ENCODE measurements at regions not wholly inside any gene's neighbourhood (a gene's known extent, or its start where the extent isn't known, plus 50 kb on each side); places are given as distances from the start of the nearest gene placed in this dataset.

DNA sequence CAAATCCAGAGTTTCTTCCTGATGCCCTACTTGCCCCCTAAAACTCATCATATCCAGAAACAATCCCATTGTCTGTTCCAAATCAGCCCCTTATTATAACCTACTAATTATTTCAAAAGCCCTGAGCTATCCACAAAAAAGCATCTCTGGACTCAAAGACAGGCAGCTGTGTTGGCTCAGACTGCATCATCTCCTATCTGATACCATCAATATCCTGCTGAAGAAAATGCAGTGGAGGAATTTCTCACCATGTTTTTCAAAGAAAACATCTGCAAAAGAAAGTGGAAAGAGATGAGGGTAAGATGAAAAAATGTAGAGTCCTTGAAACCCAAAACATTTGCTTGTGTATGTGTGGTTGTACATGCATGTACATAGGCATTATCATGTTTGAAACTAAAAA, 153.0 kb upstream of the DEFB112 start:
- Histone ChIP-seq H3K36me3 (no peaks in the 10 kb centered on the region), H3K4me1 (no peaks in the 10 kb centered on the region), H3K9me3 (no peaks in the 10 kb centered on the region), H3K27me3 (no peaks in the 10 kb centered on the region), H3K27ac (no peak overlapping the region), H3K4me3 (no peak overlapping the region)
- DNase-seq = no peak
- TF ChIP-seq, protein P1, sequence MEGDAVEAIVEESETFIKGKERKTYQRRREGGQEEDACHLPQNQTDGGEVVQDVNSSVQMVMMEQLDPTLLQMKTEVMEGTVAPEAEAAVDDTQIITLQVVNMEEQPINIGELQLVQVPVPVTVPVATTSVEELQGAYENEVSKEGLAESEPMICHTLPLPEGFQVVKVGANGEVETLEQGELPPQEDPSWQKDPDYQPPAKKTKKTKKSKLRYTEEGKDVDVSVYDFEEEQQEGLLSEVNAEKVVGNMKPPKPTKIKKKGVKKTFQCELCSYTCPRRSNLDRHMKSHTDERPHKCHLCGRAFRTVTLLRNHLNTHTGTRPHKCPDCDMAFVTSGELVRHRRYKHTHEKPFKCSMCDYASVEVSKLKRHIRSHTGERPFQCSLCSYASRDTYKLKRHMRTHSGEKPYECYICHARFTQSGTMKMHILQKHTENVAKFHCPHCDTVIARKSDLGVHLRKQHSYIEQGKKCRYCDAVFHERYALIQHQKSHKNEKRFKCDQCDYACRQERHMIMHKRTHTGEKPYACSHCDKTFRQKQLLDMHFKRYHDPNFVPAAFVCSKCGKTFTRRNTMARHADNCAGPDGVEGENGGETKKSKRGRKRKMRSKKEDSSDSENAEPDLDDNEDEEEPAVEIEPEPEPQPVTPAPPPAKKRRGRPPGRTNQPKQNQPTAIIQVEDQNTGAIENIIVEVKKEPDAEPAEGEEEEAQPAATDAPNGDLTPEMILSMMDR (IDR thresholded peaks at IDR 0.05) = no peak
- no peak for TF ChIP-seq EP300 (IDR thresholded peaks at IDR 0.05)
- TF ChIP-seq POLR2A (IDR thresholded peaks at IDR 0.05) = no peak
- TF ChIP-seq POLR2AphosphoS5 (IDR thresholded peaks at IDR 0.05) = no peak
- intact Hi-C loops (cut with DNase I) = no loop called here

DNA sequence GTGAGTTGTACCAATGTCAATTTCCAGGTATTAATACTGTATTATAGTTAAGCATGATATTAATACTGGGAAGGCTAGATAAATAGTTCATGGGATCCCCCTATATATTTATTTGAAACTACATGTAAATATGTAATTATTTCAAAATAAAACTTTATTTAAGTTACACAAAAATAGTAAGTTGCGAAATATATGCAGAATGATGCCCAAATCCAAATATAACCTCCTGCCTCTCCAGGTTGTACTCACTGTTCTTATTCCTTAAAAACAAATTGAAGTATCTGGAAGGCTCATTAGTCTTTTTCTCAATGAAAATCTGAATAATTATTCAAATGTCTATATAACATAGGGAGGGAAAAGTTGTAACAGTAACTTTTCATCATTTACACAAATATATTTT, 161.9 kb upstream of the DEFB112 start:
- intact Hi-C loops (cut with DNase I) = no loop called here
- no peaks in the 10 kb centered on the region for H3K9me3 ChIP-seq
- H3K27ac ChIP-seq = no peak overlapping the region
- no peak overlapping the region for H3K4me3 ChIP-seq
- H3K4me1 ChIP-seq = no peaks in the 10 kb centered on the region
- no peaks in the 10 kb centered on the region for H3K27me3 ChIP-seq
- 91 to 97% methylated on average over 1 of the region's 1 CpG for WGBS, 2 donors
- no peaks in the 10 kb centered on the region for H3K36me3 ChIP-seq
- no peak for DNase-seq
- no peak for TF ChIP-seq POLR2AphosphoS5 (IDR thresholded peaks at IDR 0.05)
- TF ChIP-seq EP300 (IDR thresholded peaks at IDR 0.05) = no peak
- TF ChIP-seq, protein P1 (IDR thresholded peaks at IDR 0.05) = no peak
- no peak for TF ChIP-seq POLR2A (IDR thresholded peaks at IDR 0.05)

DNA sequence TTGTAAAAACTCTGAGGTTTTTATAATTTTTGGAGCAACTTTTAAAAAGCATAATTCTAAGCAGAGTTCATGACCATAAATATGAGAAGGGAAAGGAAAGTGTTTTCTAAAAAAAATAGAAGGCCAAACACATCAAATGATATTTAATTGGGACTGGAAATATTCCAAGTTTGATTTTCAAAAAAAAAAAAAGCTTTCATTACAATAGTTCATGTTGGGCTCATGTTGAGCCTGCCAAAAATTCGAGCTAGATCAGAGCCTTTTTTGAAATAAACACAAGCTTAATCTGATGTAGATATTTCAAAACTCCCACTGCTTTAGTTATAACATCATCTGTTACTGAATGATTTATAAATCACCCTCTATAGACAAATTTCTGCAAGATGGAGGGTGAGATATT, 163.4 kb upstream of the DEFB112 start:
- intact Hi-C loops (cut with DNase I) = no loop called here
- H3K27ac ChIP-seq = no peak overlapping the region
- no peak overlapping the region for H3K4me3 ChIP-seq
- TF ChIP-seq POLR2AphosphoS5 (IDR thresholded peaks at IDR 0.05) = no peak
- no peak for TF ChIP-seq EP300 (IDR thresholded peaks at IDR 0.05)
- TF ChIP-seq, protein P1 (IDR thresholded peaks at IDR 0.05) = no peak
- no peak for TF ChIP-seq POLR2A (IDR thresholded peaks at IDR 0.05)
- H3K9me3 ChIP-seq = no peaks in the 10 kb centered on the region
- H3K27me3 ChIP-seq = no peaks in the 10 kb centered on the region
- H3K4me1 ChIP-seq = no peaks in the 10 kb centered on the region
- DNase-seq = no peak
- H3K36me3 ChIP-seq = no peaks in the 10 kb centered on the region
- 3 to 38% methylated on average over 1 of the region's 1 CpG for WGBS, 2 donors

DNA sequence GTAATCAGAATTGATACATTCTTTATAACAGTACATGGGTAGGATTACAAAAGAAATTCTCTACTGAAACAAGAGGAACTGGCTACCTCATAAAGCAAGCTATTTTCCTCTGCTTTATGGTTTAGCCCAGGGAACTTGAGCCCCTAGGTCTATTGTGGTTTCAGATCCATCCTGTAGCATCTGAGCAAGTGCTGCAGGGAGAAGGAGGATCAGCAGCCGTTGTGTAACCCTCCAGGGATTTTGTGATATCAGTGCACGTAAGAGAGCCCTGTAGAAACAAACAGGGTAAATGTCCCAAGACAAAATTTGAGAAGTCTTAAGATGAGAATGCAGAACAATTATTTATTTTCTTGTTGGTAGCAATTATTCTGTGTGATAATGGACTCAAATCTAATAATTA, 165.2 kb upstream of the DEFB112 start:
- Histone ChIP-seq H3K4me3 (no peak overlapping the region), H3K27me3 (no peaks in the 10 kb centered on the region), H3K9me3 (no peaks in the 10 kb centered on the region), H3K4me1 (no peaks in the 10 kb centered on the region), H3K36me3 (no peaks in the 10 kb centered on the region), H3K27ac (no peak overlapping the region)
- no peak for DNase-seq
- 49 to 55% methylated on average over 2 of the region's 2 CpGs for WGBS, 2 donors
- TF ChIP-seq POLR2AphosphoS5 (IDR thresholded peaks at IDR 0.05) (no peak), POLR2A (IDR thresholded peaks at IDR 0.05) (no peak), EP300 (IDR thresholded peaks at IDR 0.05) (no peak)
- TF ChIP-seq, protein P1 (IDR thresholded peaks at IDR 0.05) = no peak
- intact Hi-C loops (cut with DNase I) = no loop called here

DNA sequence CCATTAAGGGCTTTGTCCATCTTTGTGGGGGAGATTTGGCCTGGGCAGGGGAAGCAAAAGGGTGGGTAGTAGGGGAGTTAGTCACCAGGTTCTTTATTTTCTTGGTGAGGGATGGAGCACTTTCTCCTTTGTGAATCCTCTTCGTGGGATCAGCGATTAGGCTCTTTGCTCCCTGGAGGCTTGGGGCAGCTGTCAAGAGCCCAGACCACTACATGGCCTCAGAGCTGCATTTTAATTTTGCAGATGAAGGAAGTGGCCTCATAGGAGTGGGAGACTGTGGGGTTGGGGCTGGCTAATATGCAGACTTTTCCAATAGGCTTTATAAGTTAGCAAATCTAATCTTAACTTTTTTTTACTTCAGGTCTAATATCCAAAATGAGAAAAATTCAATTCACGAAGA, 168.1 kb upstream of the DEFB112 start:
- no peak overlapping the region for H3K27ac ChIP-seq
- H3K4me1 ChIP-seq = no peaks in the 10 kb centered on the region
- 71 to 79% methylated on average over 3 of the region's 3 CpGs for WGBS, 2 donors
- TF ChIP-seq, protein P1 (IDR thresholded peaks at IDR 0.05) = no peak
- TF ChIP-seq EP300 (IDR thresholded peaks at IDR 0.05) (no peak), POLR2A (IDR thresholded peaks at IDR 0.05) (no peak), POLR2AphosphoS5 (IDR thresholded peaks at IDR 0.05) (no peak)
- no peak for DNase-seq
- H3K27me3 ChIP-seq = no peaks in the 10 kb centered on the region
- H3K9me3 ChIP-seq = no peaks in the 10 kb centered on the region
- no peak overlapping the region for H3K4me3 ChIP-seq
- H3K36me3 ChIP-seq = no peaks in the 10 kb centered on the region
- intact Hi-C loops (cut with DNase I) = no loop called here

Data from sigmoid colon (tissue), 6 donors.